Upper lobe of left lung (tissue), 6 donors: ENCODE measurements at regions not wholly inside any gene's neighbourhood (a gene's known extent, or its start where the extent isn't known, plus 50 kb on each side); places are given as distances from the start of the nearest gene placed in this dataset.

Experiments
- ATAC-seq, 2 donors: fragments of 200-7000 bp; cut with Tn5 transposase; one replicate each; pipeline ENCODE4 v1.9.1; 2022; ENCODE audit warnings: mild to moderate bottlenecking in 2 of 2, moderate library complexity in 2 of 2; ENCODE audit not compliant: low FRiP score in 2 of 2
- DNase-seq, 2 donors: peaks; one replicate each; pipeline ENCODE4 v3.0.0-alpha.2; 2019 to 2020
- H3K27ac ChIP-seq, 4 donors: fragments of 200-600 bp; sonication (generic); one replicate each; pipeline ENCODE4 v1.5.1; 2016 to 2019
- H3K27me3 ChIP-seq, 4 donors: fragments of 200-600 bp; sonication (generic); one replicate each; pipeline ENCODE4 v1.5.1; 2017 to 2019
- H3K36me3 ChIP-seq, 4 donors: fragments of 200-600 bp; sonication (generic); one replicate each; pipeline ENCODE4 v1.5.1; 2016 to 2019
- H3K4me1 ChIP-seq, 4 donors: fragments of 200-600 bp; sonication (generic); one replicate each; pipeline ENCODE4 v1.5.1; 2018 to 2019
- H3K4me3 ChIP-seq, 4 donors: fragments of 200-600 bp; sonication (generic); one replicate each; pipeline ENCODE4 v1.5.1; 2017 to 2019; ENCODE audit warnings: mild to moderate bottlenecking in 2 of 4, moderate library complexity in 1 of 4
- H3K9me3 ChIP-seq, 4 donors: fragments of 200-600 bp; sonication (generic); one replicate each; pipeline ENCODE4 v1.5.1; 2018 to 2019
- CTCF ChIP-seq, 6 experiments: fragments of 450-650 bp in 4 of 6; fragments of 200-600 bp in 2 of 6; sonication (generic) in 2 of 6; IDR thresholded peaks; one replicate each; pipeline ENCODE4 v1.5.1; 2016 to 2019; ENCODE audit warnings: antibody characterized with exemption in 6 of 6
- EP300 ChIP-seq, 4 donors: sonication (generic); formaldehyde crosslinking; IDR thresholded peaks; one replicate each; pipeline ENCODE4 v1.5.1; 2017; ENCODE audit warnings: antibody characterized with exemption in 4 of 4, control low read depth in 2 of 4
- POLR2A ChIP-seq, 4 donors: fragments of 450-650 bp; IDR thresholded peaks; one replicate each; pipeline ENCODE4 v1.5.1; 2016 to 2017; ENCODE audit warnings: antibody characterized with exemption in 4 of 4, mild to moderate bottlenecking in 2 of 4
- POLR2AphosphoS5 ChIP-seq, 2 donors: sonication (generic); formaldehyde crosslinking; IDR thresholded peaks; one replicate each; pipeline ENCODE4 v1.5.1; 2017; ENCODE audit warnings: antibody characterized with exemption in 2 of 2
- WGBS, 2 donors: methylation state at CpG; one replicate each; pipeline ENCODE4 v1.1.5; 2017 to 2018; 5-methylcytosine and 5-hydroxymethylcytosine counted together
- donor health status: DM: no; HTN: no; CAD: no; lungs with moderate emphysema.
- donor health status: DM: no; HTN: yes; CAD: no; lungs with severe emphysema.

GRCh38 chr20:11044561-11044960 is 370.8 kb upstream of the JAG1 start:
- Histone ChIP-seq H3K27ac (no peak overlapping the region), H3K4me3 (no peak overlapping the region), H3K27me3 (no peaks in the 10 kb centered on the region), H3K4me1 (no peaks in the 10 kb centered on the region), H3K9me3 (no peaks in the 10 kb centered on the region), H3K36me3 (no peaks in the 10 kb centered on the region)
- DNase-seq (no peak), ATAC-seq (no peak)
- 73 to 81% methylated on average over 6 of the region's 6 CpGs for WGBS, 2 donors
- TF ChIP-seq POLR2AphosphoS5 (IDR thresholded peaks at IDR 0.05) (no peak), POLR2A (IDR thresholded peaks at IDR 0.05) (no peak), CTCF (IDR thresholded peaks at IDR 0.05) (no peak), EP300 (IDR thresholded peaks at IDR 0.05) (no peak)

- Histone ChIP-seq H3K4me1 (no peaks in the 10 kb centered on the region), H3K36me3 (no peaks in the 10 kb centered on the region), H3K27ac (no peak overlapping the region), H3K4me3 (no peak overlapping the region), H3K9me3 (no peaks in the 10 kb centered on the region), H3K27me3 (no peaks in the 10 kb centered on the region)
- ATAC-seq = no peak
- no peak for DNase-seq
- WGBS, 2 donors = 85 to 88% methylated on average over 8 of the region's 8 CpGs
- no peak for TF ChIP-seq CTCF (IDR thresholded peaks at IDR 0.05)
- TF ChIP-seq EP300 (IDR thresholded peaks at IDR 0.05) = no peak
- no peak for TF ChIP-seq POLR2AphosphoS5 (IDR thresholded peaks at IDR 0.05)
- TF ChIP-seq POLR2A (IDR thresholded peaks at IDR 0.05) = no peak
These were observed 371.8 kb upstream of the JAG1 start for GRCh38 chr20:11045412-11046175.

GRCh38 chr20:11047559-11047958 is 373.8 kb upstream of the JAG1 start:
- 53 to 61% methylated on average over 2 of the region's 2 CpGs for WGBS, 2 donors
- ATAC-seq = no peak

GRCh38 chr20:11048739-11049138 is 374.9 kb upstream of the JAG1 start:
- TF ChIP-seq EP300 (IDR thresholded peaks at IDR 0.05) (no peak), POLR2AphosphoS5 (IDR thresholded peaks at IDR 0.05) (no peak), POLR2A (IDR thresholded peaks at IDR 0.05) (no peak), CTCF (IDR thresholded peaks at IDR 0.05) (no peak)
- Histone ChIP-seq H3K9me3 (no peaks in the 10 kb centered on the region), H3K4me3 (no peak overlapping the region), H3K27me3 (no peaks in the 10 kb centered on the region), H3K4me1 (no peaks in the 10 kb centered on the region), H3K36me3 (no peaks in the 10 kb centered on the region), H3K27ac (no peak overlapping the region)
- ATAC-seq = no peak
- no peak for DNase-seq

More at GRCh38 chr20:11047559-11047958, 373.8 kb upstream of the JAG1 start:
- no peak overlapping the region for H3K27ac ChIP-seq
- H3K27me3 ChIP-seq = no peaks in the 10 kb centered on the region
- TF ChIP-seq EP300 (IDR thresholded peaks at IDR 0.05) = no peak
- no peak for TF ChIP-seq POLR2AphosphoS5 (IDR thresholded peaks at IDR 0.05)
- TF ChIP-seq CTCF (IDR thresholded peaks at IDR 0.05) = no peak
- TF ChIP-seq POLR2A (IDR thresholded peaks at IDR 0.05) = no peak
- no peak for DNase-seq
- no peaks in the 10 kb centered on the region for H3K4me1 ChIP-seq
- H3K36me3 ChIP-seq = no peaks in the 10 kb centered on the region
- H3K4me3 ChIP-seq = no peak overlapping the region
- no peaks in the 10 kb centered on the region for H3K9me3 ChIP-seq

GRCh38 chr20:11050350-11050749 is 376.6 kb upstream of the JAG1 start:
- ATAC-seq = no peak
- Histone ChIP-seq H3K9me3 (no peaks in the 10 kb centered on the region), H3K4me1 (no peaks in the 10 kb centered on the region), H3K27me3 (no peaks in the 10 kb centered on the region), H3K27ac (no peak overlapping the region), H3K4me3 (no peak overlapping the region), H3K36me3 (no peaks in the 10 kb centered on the region)
- TF ChIP-seq CTCF (IDR thresholded peaks at IDR 0.05) = no peak
- TF ChIP-seq POLR2AphosphoS5 (IDR thresholded peaks at IDR 0.05) = no peak
- no peak for TF ChIP-seq EP300 (IDR thresholded peaks at IDR 0.05)
- TF ChIP-seq POLR2A (IDR thresholded peaks at IDR 0.05) = no peak
- DNase-seq = no peak
- 75 to 83% methylated on average over 2 of the region's 2 CpGs for WGBS, 2 donors
